HG02840 (cell line): ENCODE measurements at regions not wholly inside any gene's neighbourhood (a gene's known extent, or its start where the extent isn't known, plus 50 kb on each side); places are given as distances from the start of the nearest gene placed in this dataset.

Source experiments
- ATAC-seq: cut with Tn5 transposase; IDR thresholded peaks from one replicate; pipeline ENCODE4 v1.9.1; 2021; ENCODE audit warnings: mild to moderate bottlenecking, moderate library complexity, moderate number of reproducible peaks; ENCODE audit not compliant: unreplicated experiment, low FRiP score

- no peak for ATAC-seq
These were observed 96.7 kb upstream of the PABPC4L start for GRCh38 chr4:134298313-134298712.

GRCh38 chr4:134297765-134298164, 96.2 kb upstream of the PABPC4L start:
- no peak for ATAC-seq

- ATAC-seq = no peak
These were observed 81.1 kb upstream of the PABPC4L start for GRCh38 chr4:134282680-134283079.

- no peak for ATAC-seq
These were observed 77.1 kb upstream of the PABPC4L start for GRCh38 chr4:134278675-134279074.

- ATAC-seq = no peak
These were observed 74.9 kb upstream of the PABPC4L start for GRCh38 chr4:134276476-134276875.

GRCh38 chr4:134260126-134260525, 58.5 kb upstream of the PABPC4L start:
- ATAC-seq = no peak
